Breast epithelium (tissue), 3 donors: ENCODE measurements at regions not wholly inside any gene's neighbourhood (a gene's known extent, or its start where the extent isn't known, plus 50 kb on each side); places are given as distances from the start of the nearest gene placed in this dataset.

ENCODE experiments used
- CTCF ChIP-seq, 3 donors: fragments of 450-650 bp; IDR thresholded peaks; one replicate each; pipeline ENCODE4 v1.5.1; 2016 to 2017; ENCODE audit warnings: antibody characterized with exemption in 3 of 3, mild to moderate bottlenecking in 3 of 3, moderate library complexity in 3 of 3
- POLR2A ChIP-seq: fragments of 450-650 bp; IDR thresholded peaks from one replicate; pipeline ENCODE4 v1.6.1; 2016; ENCODE audit warnings: antibody characterized with exemption, mild to moderate bottlenecking, moderate library complexity
- POLR2AphosphoS5 ChIP-seq, 3 donors: sonication (generic); formaldehyde crosslinking; IDR thresholded peaks; one replicate each; pipeline ENCODE4 v1.6.1; 2017; ENCODE audit warnings: antibody characterized with exemption in 3 of 3

GRCh38 chr6:103983011-103983410, 876.7 kb downstream of the HACE1 start:
- TF ChIP-seq CTCF (IDR thresholded peaks at IDR 0.05) (no peak), POLR2A (no peak), POLR2AphosphoS5 (IDR thresholded peaks at IDR 0.05) (no peak)
